GM23338 (cell line): ENCODE measurements at regions not wholly inside any gene's neighbourhood (a gene's known extent, or its start where the extent isn't known, plus 50 kb on each side); places are given as distances from the start of the nearest gene placed in this dataset.

ENCODE experiments used
- ATAC-seq: fragments of 200-7000 bp; cut with Tn5 transposase; 3 replicates; pipeline ENCODE4 v1.9.1; 2020
- DNase-seq: peaks from one replicate; pipeline ENCODE4 v3.0.0-alpha.2; 2015; ENCODE audit warnings: low spot score
- H2AFZ ChIP-seq: fragments of 200-600 bp; sonication (generic); 2 replicates; pipeline ENCODE4 v1.8.0; 2016; ENCODE audit warnings: antibody characterized with exemption, mild to moderate bottlenecking, moderate library complexity
- H3F3A ChIP-seq: fragments of 200-600 bp; sonication (generic); replicated peaks from 2 replicates; pipeline ENCODE4 v1.8.0; 2017; ENCODE audit warnings: antibody characterized with exemption, mixed run types, low read depth
- H3K27ac ChIP-seq: fragments of 200-600 bp; sonication (generic); 2 replicates; pipeline ENCODE4 v1.6.1; 2016; ENCODE audit warnings: low read depth
- H3K27me3 ChIP-seq: fragments of 200-600 bp; sonication (generic); 2 replicates; pipeline ENCODE4 v1.8.0; 2016; ENCODE audit warnings: mild to moderate bottlenecking, mixed run types, moderate library complexity; ENCODE audit not compliant: insufficient read depth
- H3K36me3 ChIP-seq: fragments of 200-600 bp; sonication (generic); 2 replicates; pipeline ENCODE4 v1.8.0; 2016; ENCODE audit warnings: mild to moderate bottlenecking; ENCODE audit not compliant: insufficient read depth
- H3K4me1 ChIP-seq: fragments of 200-600 bp; sonication (generic); 2 replicates; pipeline ENCODE4 v1.8.0; 2016; ENCODE audit warnings: mild to moderate bottlenecking, moderate library complexity; ENCODE audit not compliant: insufficient read depth
- H3K4me2 ChIP-seq: fragments of 200-600 bp; sonication (generic); 2 replicates; pipeline ENCODE4 v1.7.1; 2017; ENCODE audit warnings: mixed run types
- H3K4me3 ChIP-seq: fragments of 200-600 bp; sonication (generic); 2 replicates; pipeline ENCODE4 v1.6.1; 2016; ENCODE audit warnings: mixed run types
- H3K79me2 ChIP-seq: fragments of 200-600 bp; sonication (generic); replicated peaks from 2 replicates; pipeline ENCODE4 v1.8.0; 2017; ENCODE audit warnings: mild to moderate bottlenecking; ENCODE audit not compliant: insufficient read depth
- H3K9me2 ChIP-seq: fragments of 200-600 bp; sonication (generic); 2 replicates; pipeline ENCODE4 v1.8.0; 2017; ENCODE audit not compliant: insufficient read depth
- H4K20me1 ChIP-seq: fragments of 200-600 bp; sonication (generic); replicated peaks from 2 replicates; pipeline ENCODE4 v1.8.0; 2017; ENCODE audit warnings: mild to moderate bottlenecking; ENCODE audit not compliant: insufficient read depth
- H3K27ac Mint-ChIP-seq: 2 replicates; pipeline ENCODE4 v1.8.0; 2020; ENCODE audit warnings: inconsistent platforms, mild to moderate bottlenecking, moderate library complexity, mixed read lengths
- H3K27me3 Mint-ChIP-seq: 3 replicates; pipeline ENCODE4 v1.8.0; 2022; ENCODE audit warnings: low read depth, mild to moderate bottlenecking, moderate library complexity, mixed read lengths, inconsistent platforms; ENCODE audit not compliant: insufficient read depth, poor library complexity
- H3K36me3 Mint-ChIP-seq: 3 replicates; pipeline ENCODE4 v1.8.0; 2021; ENCODE audit warnings: low read depth, mild to moderate bottlenecking, inconsistent platforms, moderate library complexity, mixed read lengths
- H3K4me1 Mint-ChIP-seq: 3 replicates; pipeline ENCODE4 v1.8.0; 2020; ENCODE audit warnings: mild to moderate bottlenecking, inconsistent platforms, mixed read lengths
- H3K4me3 Mint-ChIP-seq: 3 replicates; pipeline ENCODE4 v1.8.0; 2021; ENCODE audit warnings: moderate library complexity, mild to moderate bottlenecking, inconsistent platforms, mixed read lengths
- H3K9me3 Mint-ChIP-seq: 3 replicates; pipeline ENCODE4 v1.8.0; 2020; ENCODE audit warnings: moderate library complexity, mild to moderate bottlenecking, inconsistent platforms, mixed read lengths
- CTCF ChIP-seq, 2 experiments: fragments of 200-600 bp in 1 of 2; sonication (generic) in 1 of 2; conservative IDR thresholded peaks; 2 replicates each; pipeline versions ENCODE4 v1.5.1 to v1.6.1; 2016 to 2017; ENCODE audit warnings: antibody characterized with exemption in 2 of 2, low read depth in 2 of 2, mild to moderate bottlenecking in 2 of 2, moderate library complexity in 1 of 2
- ETS1 ChIP-seq: IDR thresholded peaks from 2 replicates; pipeline ENCODE4 v1.6.1; 2016; ENCODE audit warnings: antibody characterized with exemption
- EZH2 ChIP-seq: fragments of 200-600 bp; sonication (generic); IDR thresholded peaks from one replicate; pipeline ENCODE4 v1.8.0; 2017; ENCODE audit warnings: antibody characterized with exemption, mild to moderate bottlenecking, low read depth; ENCODE audit not compliant: unreplicated experiment
- JUNB ChIP-seq: IDR thresholded peaks from one replicate; pipeline ENCODE4 v1.6.1; 2016; ENCODE audit warnings: antibody characterized with exemption; ENCODE audit not compliant: unreplicated experiment
- NANOG ChIP-seq: IDR thresholded peaks from 2 replicates; pipeline ENCODE4 v1.6.1; 2016; ENCODE audit warnings: antibody characterized with exemption, borderline replicate concordance
- POLR2AphosphoS5 ChIP-seq: IDR thresholded peaks from 2 replicates; pipeline ENCODE4 v1.6.1; 2016; ENCODE audit warnings: antibody characterized with exemption, low read depth
- REST ChIP-seq: IDR thresholded peaks from one replicate; pipeline ENCODE4 v1.6.1; 2018; ENCODE audit warnings: antibody characterized with exemption; ENCODE audit not compliant: unreplicated experiment
- STAT1 ChIP-seq: IDR thresholded peaks from one replicate; pipeline ENCODE4 v1.6.1; 2016; ENCODE audit warnings: antibody characterized with exemption; ENCODE audit not compliant: unreplicated experiment
- ZNF462 ChIP-seq: fragments of 250-450 bp; sonication (Bioruptor Pico); IDR thresholded peaks from 2 replicates; pipeline ENCODE4 v1.5.0; 2020; ENCODE audit warnings: mild to moderate bottlenecking, moderate library complexity

- no peak for TF ChIP-seq REST
- TF ChIP-seq JUNB = no peak
- TF ChIP-seq ZNF462 = no peak
- no peak for TF ChIP-seq POLR2AphosphoS5
- TF ChIP-seq STAT1 = no peak
These were observed 107.0 kb upstream of the RAB6C start (continued) for GRCh38 chr2:129872446-129872845.

GRCh38 chr2:129876541-129876940, 102.9 kb upstream of the RAB6C start:
- Histone ChIP-seq H3K36me3 (no peaks in the 10 kb centered on the region), H3K4me2 (peak overlapping the region; percentile 76), H4K20me1 (no peaks in the 10 kb centered on the region), H3K79me2 (no peaks in the 10 kb centered on the region), H2AFZ (no peak overlapping the region; the same call in 1 of the 2 replicates), H3K27me3 (no peaks in the 10 kb centered on the region), H3K4me1 (peaks cover 6% of the 10 kb centered on the region; the same call in 1 of the 2 replicates), H3K4me3 (peak overlapping the region; percentile 76), H3K27ac (no peak overlapping the region), H3F3A (no peaks in the 10 kb centered on the region), H3K9me2 (no peaks in the 10 kb centered on the region)
- ATAC-seq (peak; percentile 22; the same call in 2 of the 3 replicates), DNase-seq (peak; percentile 9)
- Mint-ChIP-seq H3K4me3 (peak overlapping the region; percentile 97), H3K27ac (peak overlapping the region; percentile 6; the same call in 1 of the 2 replicates), H3K4me1 (peaks cover 13% of the 10 kb centered on the region), H3K27me3 (peaks cover 8% of the 10 kb centered on the region), H3K9me3 (no peaks in the 10 kb centered on the region; the same call in 2 of the 3 replicates), H3K36me3 (no peaks in the 10 kb centered on the region)
- no peak for TF ChIP-seq CTCF (conservative IDR thresholded peaks at IDR 0.05; ENCODE audit: low read depth in 2 of 2)
- TF ChIP-seq EZH2 = no peak
- TF ChIP-seq NANOG = no peak
- no peak for TF ChIP-seq ETS1
- TF ChIP-seq STAT1 = no peak
